ENCODE measurements at regions not wholly inside any gene's neighbourhood (a gene's known extent, or its start where the extent isn't known, plus 50 kb on each side); places are given as distances from the start of the nearest gene placed in this dataset.

DNA sequence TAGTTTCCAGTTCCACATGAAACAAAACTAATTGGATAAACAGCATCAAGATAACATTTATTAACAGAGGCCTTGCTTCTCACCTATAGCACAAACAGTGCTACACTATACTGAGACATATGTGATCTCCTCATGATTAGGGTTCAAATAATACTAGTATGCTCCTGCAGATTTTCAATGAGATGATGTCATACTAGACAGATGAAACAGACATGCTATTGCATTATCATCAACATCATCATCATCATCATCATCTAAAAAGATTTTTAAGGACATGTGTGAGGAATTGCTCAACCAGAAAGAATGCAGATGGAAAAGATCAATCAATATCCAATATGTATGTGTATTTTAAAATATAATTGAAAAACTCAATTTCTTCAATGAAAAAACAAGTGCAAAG lies 932.3 kb downstream of the METTL15 start:
- TF ChIP-seq, protein P1, sequence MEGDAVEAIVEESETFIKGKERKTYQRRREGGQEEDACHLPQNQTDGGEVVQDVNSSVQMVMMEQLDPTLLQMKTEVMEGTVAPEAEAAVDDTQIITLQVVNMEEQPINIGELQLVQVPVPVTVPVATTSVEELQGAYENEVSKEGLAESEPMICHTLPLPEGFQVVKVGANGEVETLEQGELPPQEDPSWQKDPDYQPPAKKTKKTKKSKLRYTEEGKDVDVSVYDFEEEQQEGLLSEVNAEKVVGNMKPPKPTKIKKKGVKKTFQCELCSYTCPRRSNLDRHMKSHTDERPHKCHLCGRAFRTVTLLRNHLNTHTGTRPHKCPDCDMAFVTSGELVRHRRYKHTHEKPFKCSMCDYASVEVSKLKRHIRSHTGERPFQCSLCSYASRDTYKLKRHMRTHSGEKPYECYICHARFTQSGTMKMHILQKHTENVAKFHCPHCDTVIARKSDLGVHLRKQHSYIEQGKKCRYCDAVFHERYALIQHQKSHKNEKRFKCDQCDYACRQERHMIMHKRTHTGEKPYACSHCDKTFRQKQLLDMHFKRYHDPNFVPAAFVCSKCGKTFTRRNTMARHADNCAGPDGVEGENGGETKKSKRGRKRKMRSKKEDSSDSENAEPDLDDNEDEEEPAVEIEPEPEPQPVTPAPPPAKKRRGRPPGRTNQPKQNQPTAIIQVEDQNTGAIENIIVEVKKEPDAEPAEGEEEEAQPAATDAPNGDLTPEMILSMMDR (IDR thresholded peaks at IDR 0.05 in 4 of 5, conservative IDR thresholded peaks at IDR 0.05 in 1 of 5): no peak
- TF ChIP-seq POLR2A (IDR thresholded peaks at IDR 0.05): no peak
